H1 (cell line): ENCODE measurements at regions not wholly inside any gene's neighbourhood (a gene's known extent, or its start where the extent isn't known, plus 50 kb on each side); places are given as distances from the start of the nearest gene placed in this dataset.

Experiments used
- CTCF ChIA-PET: fragments of 300-600 bp; sonication (Branson Sonifier 250); formaldehyde crosslinking; loops from one replicate; lab custom pipeline; 2021; ENCODE audit not compliant: partially characterized antibody; lab: Charles Lee
- POLR2A ChIA-PET: fragments of 300-600 bp; sonication (Branson Sonifier 250); formaldehyde crosslinking; loops from one replicate; lab custom pipeline; 2021; ENCODE audit warnings: inconsistent platforms; ENCODE audit not compliant: partially characterized antibody; lab: Charles Lee
- DNase-seq, 2 experiments: peaks; one replicate each; pipeline versions ENCODE4 v3.0.0 to v3.0.0-alpha.2; 2010 to 2022; ENCODE audit warnings: low spot score in 2 of 2, low read depth in 1 of 2, mixed read lengths in 1 of 2
- FAIRE-seq: peaks from 2 replicates; lab custom pipeline; 2011; peaks lifted over from hg19 to GRCh38; lab: Jason Lieb, UNC
- H2AFZ ChIP-seq: 2 replicates; pipeline ENCODE4 v1.8.1; 2012; ENCODE audit warnings: low read length, inconsistent platforms
- H2AK5ac ChIP-seq: 2 replicates; pipeline ENCODE4 v1.6.1; 2013; ENCODE audit warnings: low read depth, low read length
- H2BK120ac ChIP-seq: replicated peaks from 2 replicates; pipeline ENCODE3; 2013; ENCODE audit warnings: low read depth, low read length, inconsistent platforms
- H2BK12ac ChIP-seq: 2 replicates; pipeline ENCODE4 v1.6.1; 2013; ENCODE audit warnings: low read depth, low read length
- H2BK15ac ChIP-seq: 2 replicates; pipeline ENCODE4 v1.6.1; 2013; ENCODE audit warnings: low read length
- H2BK20ac ChIP-seq: 2 replicates; pipeline ENCODE4 v1.6.1; 2013; ENCODE audit warnings: low read length
- H2BK5ac ChIP-seq: 2 replicates; pipeline ENCODE4 v1.6.1; 2013; ENCODE audit warnings: low read depth, low read length
- H3K14ac ChIP-seq: 2 replicates; pipeline ENCODE4 v1.6.1; 2013; ENCODE audit warnings: inconsistent platforms; ENCODE audit not compliant: insufficient read length
- H3K18ac ChIP-seq: 2 replicates; pipeline ENCODE4 v1.6.1; 2013; ENCODE audit warnings: low read length; ENCODE audit errors: extremely low read depth
- H3K23ac ChIP-seq: 2 replicates; pipeline ENCODE4 v1.6.1; 2013; ENCODE audit warnings: inconsistent platforms; ENCODE audit not compliant: insufficient read length
- H3K23me2 ChIP-seq: 2 replicates; pipeline ENCODE4 v1.6.1; 2013; ENCODE audit warnings: low read depth, low read length
- H3K27ac ChIP-seq: 2 replicates; pipeline ENCODE4 v1.6.1; 2011; ENCODE audit warnings: low read depth, low read length, inconsistent platforms
- H3K27me3 ChIP-seq, 4 experiments: replicated peaks in 1 of 4; 1 replicate in 1 of 4; 2 replicates in 3 of 4; pipeline versions ENCODE4 v1.6.1 to v1.8.1; 2011 to 2013; ENCODE audit warnings: low read length in 3 of 4, mild to moderate bottlenecking in 3 of 4, inconsistent platforms in 2 of 4, mixed read lengths in 2 of 4, moderate library complexity in 1 of 4; ENCODE audit not compliant: control insufficient read depth in 3 of 4, insufficient read depth in 3 of 4; ENCODE audit errors: extremely low read depth in 1 of 4
- H3K36me3 ChIP-seq, 4 experiments: 2 replicates each; pipeline versions ENCODE4 v1.6.1 to v1.8.1; 2011 to 2013; ENCODE audit warnings: mild to moderate bottlenecking in 4 of 4, low read length in 3 of 4, moderate library complexity in 2 of 4, control low read depth in 1 of 4, inconsistent platforms in 1 of 4; ENCODE audit not compliant: insufficient read depth in 4 of 4, control insufficient read depth in 2 of 4
- H3K4ac ChIP-seq: replicated peaks from 2 replicates; pipeline ENCODE3; 2013; ENCODE audit warnings: low read length, low read depth, mixed read lengths, inconsistent platforms; ENCODE audit not compliant: insufficient read length
- H3K4me1 ChIP-seq, 4 experiments: replicated peaks in 1 of 4; 1 replicate in 1 of 4; 2 replicates in 3 of 4; pipeline versions ENCODE4 v1.6.1 to v1.8.1; 2011 to 2013; ENCODE audit warnings: low read length in 3 of 4, inconsistent platforms in 2 of 4, mixed read lengths in 1 of 4; ENCODE audit not compliant: insufficient read depth in 4 of 4, control insufficient read depth in 3 of 4
- H3K4me2 ChIP-seq, 2 experiments: 2 replicates each; pipeline versions ENCODE4 v1.6.1 to v1.8.1; 2011 to 2013; ENCODE audit warnings: low read depth in 2 of 2, low read length in 2 of 2, control low read depth in 1 of 2, inconsistent platforms in 1 of 2, mild to moderate bottlenecking in 1 of 2; ENCODE audit not compliant: insufficient read depth in 1 of 2
- H3K4me3 ChIP-seq, 4 experiments: fragments of 200-600, 300-600 bp in 1 of 4; sonication (generic), shearing (Covaris generic), sonication (Bioruptor Twin) in 1 of 4; 2 replicates each; pipeline versions ENCODE4 v1.5.1 to v1.8.1; 2011 to 2016; ENCODE audit warnings: low read length in 4 of 4, low read depth in 3 of 4, control low read depth in 2 of 4, inconsistent platforms in 2 of 4, mild to moderate bottlenecking in 2 of 4, mixed read lengths in 1 of 4, moderate library complexity in 1 of 4; ENCODE audit not compliant: insufficient read depth in 2 of 4; ENCODE audit errors: extremely low read depth in 1 of 4
- H3K56ac ChIP-seq: replicated peaks from 2 replicates; pipeline ENCODE3; 2013; ENCODE audit warnings: low read depth, mild to moderate bottlenecking, mixed read lengths, low read length, inconsistent platforms; ENCODE audit not compliant: insufficient read length
- H3K79me1 ChIP-seq: 2 replicates; pipeline ENCODE4 v1.6.1; 2013; ENCODE audit warnings: low read depth, low read length, control low read depth
- H3K79me2 ChIP-seq, 2 experiments: 2 replicates each; pipeline versions ENCODE4 v1.6.1 to v1.8.1; 2012 to 2013; ENCODE audit warnings: low read length in 2 of 2, mild to moderate bottlenecking in 2 of 2, inconsistent platforms in 1 of 2; ENCODE audit not compliant: insufficient read depth in 2 of 2, control insufficient read depth in 1 of 2
- H3K9ac ChIP-seq, 4 experiments: replicated peaks in 1 of 4; 1 replicate in 1 of 4; 2 replicates in 3 of 4; pipeline versions ENCODE4 v1.6.1 to v1.8.1; 2011 to 2013; ENCODE audit warnings: low read depth in 3 of 4, low read length in 3 of 4, control low read depth in 2 of 4, mild to moderate bottlenecking in 2 of 4, moderate library complexity in 2 of 4, inconsistent platforms in 1 of 4; ENCODE audit errors: extremely low read depth in 1 of 4
- H3K9me3 ChIP-seq, 2 experiments: 2 replicates each; pipeline versions ENCODE4 v1.6.1 to v1.8.1; 2012 to 2013; ENCODE audit warnings: mild to moderate bottlenecking in 2 of 2, moderate library complexity in 2 of 2, control low read depth in 1 of 2, inconsistent platforms in 1 of 2, low read depth in 1 of 2, low read length in 1 of 2, mixed read lengths in 1 of 2; ENCODE audit not compliant: insufficient read depth in 2 of 2
- H4K20me1 ChIP-seq, 2 experiments: replicated peaks in 1 of 2; 2 replicates each; pipeline versions ENCODE3 to v1.8.1; 2011 to 2013; ENCODE audit warnings: inconsistent platforms in 2 of 2, low read length in 2 of 2, mild to moderate bottlenecking in 1 of 2; ENCODE audit not compliant: insufficient read depth in 2 of 2, control insufficient read depth in 1 of 2
- H4K5ac ChIP-seq: 2 replicates; pipeline ENCODE4 v1.6.1; 2013; ENCODE audit warnings: low read length, low read depth, mixed read lengths, inconsistent platforms; ENCODE audit not compliant: insufficient read length
- H4K8ac ChIP-seq: 2 replicates; pipeline ENCODE4 v1.8.0; 2013; ENCODE audit warnings: mild to moderate bottlenecking, moderate library complexity, low read length, inconsistent platforms; ENCODE audit not compliant: insufficient read depth; ENCODE audit errors: extremely low read depth
- H4K91ac ChIP-seq: replicated peaks from 2 replicates; pipeline ENCODE3; 2013; ENCODE audit warnings: low read length, mixed read lengths, inconsistent platforms; ENCODE audit not compliant: insufficient read length
- SAP30 ChIP-seq: fragments of 300-600 bp; sonication (generic); IDR thresholded peaks from 2 replicates; pipeline ENCODE4 v1.7.1; 2012; ENCODE audit warnings: low read length, moderate library complexity, mild to moderate bottlenecking, inconsistent platforms; ENCODE audit not compliant: insufficient read depth, insufficient replicate concordance
- WGBS, 2 experiments: shearing (Covaris generic) in 1 of 2; methylation state at CpG; one replicate each; pipeline versions ENCODE4 v1.1.6 to v1.1.7; 2013 to 2015; ENCODE audit warnings: low lambda C conversion rate in 2 of 2, mixed read lengths in 2 of 2, inconsistent platforms in 1 of 2, low coverage in 1 of 2, missing lambda C conversion rate in 1 of 2; ENCODE audit not compliant: insufficient replicate concordance in 2 of 2, insufficient coverage in 1 of 2, insufficient read length in 1 of 2; ENCODE audit errors: extremely low coverage in 1 of 2, missing lambda C conversion rate in 1 of 2; 5-methylcytosine and 5-hydroxymethylcytosine counted together

DNA sequence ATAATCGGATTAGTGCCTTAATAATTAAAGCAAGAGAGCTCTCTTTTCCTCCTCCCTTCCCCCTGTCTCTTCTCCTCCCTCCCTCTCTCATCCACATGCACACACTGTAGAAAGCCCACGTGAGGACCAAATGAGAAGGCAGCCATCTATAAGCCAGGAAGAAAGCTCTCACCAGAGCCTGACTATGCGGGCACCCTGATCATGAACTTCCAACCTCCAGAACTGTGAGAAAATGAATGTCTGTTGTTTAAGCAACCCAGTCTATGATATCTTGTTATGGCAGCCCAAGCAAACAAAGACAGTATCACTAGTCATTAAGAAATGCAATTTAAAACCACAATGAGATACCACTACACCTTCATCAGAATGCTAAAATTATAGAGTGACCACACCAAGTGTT, 220.3 kb downstream of the EN1 start:
- H3K14ac ChIP-seq, result no peak overlapping the region
- no peak overlapping the region for H4K5ac ChIP-seq
- CTCF ChIA-PET, result no interaction called here
- no peaks in the 10 kb centered on the region for H3K79me2 ChIP-seq
- no peaks in the 10 kb centered on the region for H3K23me2 ChIP-seq
- H3K4me2 ChIP-seq, result no peak overlapping the region
- H3K4me1 ChIP-seq, result peaks cover 0 to 2% (median 0%) of the 10 kb centered on the region in 4 experiments; a peak in 2 of 7 replicates
- H3K27ac ChIP-seq, result no peak overlapping the region
- H4K20me1 ChIP-seq, result no peaks in the 10 kb centered on the region
- no peak overlapping the region for H3K4ac ChIP-seq
- FAIRE-seq, result no peak
- H2BK120ac ChIP-seq, result no peak overlapping the region
- no peak overlapping the region for H4K8ac ChIP-seq
- no peak overlapping the region for H2AFZ ChIP-seq
- TF ChIP-seq SAP30, result no peak
- no peak overlapping the region for H2BK12ac ChIP-seq
- 87% methylated on average over 3 of the region's 3 CpGs; no CpG with 5 or more reads in 1 of the 2 experiments for WGBS, 2 experiments
- no peak overlapping the region for H4K91ac ChIP-seq
- H3K4me3 ChIP-seq, result no peak overlapping the region
- no peak overlapping the region for H3K9ac ChIP-seq
- H2BK15ac ChIP-seq, result no peak overlapping the region
- no peak overlapping the region for H2AK5ac ChIP-seq
- no peak overlapping the region for H3K56ac ChIP-seq
- H2BK20ac ChIP-seq, result no peak overlapping the region
- no peaks in the 10 kb centered on the region for H3K36me3 ChIP-seq
- no peak overlapping the region for H3K23ac ChIP-seq
- no peaks in the 10 kb centered on the region for H3K79me1 ChIP-seq
- no peaks in the 10 kb centered on the region for H3K27me3 ChIP-seq
- H3K9me3 ChIP-seq, result peaks cover 4% of the 10 kb centered on the region in 2 experiments; a peak in 1 of 4 replicates
- H3K18ac ChIP-seq, result no peak overlapping the region
- no peak overlapping the region for H2BK5ac ChIP-seq
- POLR2A ChIA-PET, result no interaction called here
- DNase-seq, result no peak
